OCI-LY7 (cell line): ENCODE measurements at regions not wholly inside any gene's neighbourhood (a gene's known extent, or its start where the extent isn't known, plus 50 kb on each side); places are given as distances from the start of the nearest gene placed in this dataset.

Experiments used
- EZH2phosphoT487 ChIP-seq: fragments of 200-600 bp; sonication (generic); IDR thresholded peaks from 2 replicates; pipeline ENCODE4 v1.6.1; 2018; ENCODE audit warnings: low read depth, borderline replicate concordance, mild to moderate bottlenecking, mixed run types, antibody characterized with exemption, low read length, moderate library complexity, mixed read lengths
- TF ChIP-seq, protein P1 (sequence below): fragments of 200-600 bp; sonication (generic); conservative IDR thresholded peaks from 2 replicates; pipeline ENCODE4 v1.5.1; 2014; ENCODE audit warnings: mild to moderate bottlenecking, antibody characterized with exemption, low read length, moderate library complexity, mixed read lengths

DNA sequence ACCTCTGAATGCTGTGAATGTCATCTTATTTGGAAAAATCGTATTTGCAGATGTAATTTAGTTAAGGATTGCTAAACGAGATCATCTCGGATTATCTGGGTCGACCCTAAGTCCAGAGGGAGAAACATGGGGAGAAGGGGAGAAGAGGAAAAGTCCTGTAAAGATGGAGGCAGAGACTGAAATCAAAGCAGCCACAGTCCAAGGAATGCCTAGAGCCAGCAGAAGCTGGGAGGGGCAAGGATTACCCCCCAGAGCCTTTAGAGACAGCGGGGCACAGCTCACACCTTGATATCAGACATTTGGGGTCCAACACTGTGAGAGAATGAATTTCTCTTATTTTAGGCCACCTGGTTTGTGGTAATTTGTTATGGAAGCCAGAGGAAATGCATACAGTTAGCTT, 104.9 kb upstream of the YPEL5 start:
- TF ChIP-seq, protein P1, sequence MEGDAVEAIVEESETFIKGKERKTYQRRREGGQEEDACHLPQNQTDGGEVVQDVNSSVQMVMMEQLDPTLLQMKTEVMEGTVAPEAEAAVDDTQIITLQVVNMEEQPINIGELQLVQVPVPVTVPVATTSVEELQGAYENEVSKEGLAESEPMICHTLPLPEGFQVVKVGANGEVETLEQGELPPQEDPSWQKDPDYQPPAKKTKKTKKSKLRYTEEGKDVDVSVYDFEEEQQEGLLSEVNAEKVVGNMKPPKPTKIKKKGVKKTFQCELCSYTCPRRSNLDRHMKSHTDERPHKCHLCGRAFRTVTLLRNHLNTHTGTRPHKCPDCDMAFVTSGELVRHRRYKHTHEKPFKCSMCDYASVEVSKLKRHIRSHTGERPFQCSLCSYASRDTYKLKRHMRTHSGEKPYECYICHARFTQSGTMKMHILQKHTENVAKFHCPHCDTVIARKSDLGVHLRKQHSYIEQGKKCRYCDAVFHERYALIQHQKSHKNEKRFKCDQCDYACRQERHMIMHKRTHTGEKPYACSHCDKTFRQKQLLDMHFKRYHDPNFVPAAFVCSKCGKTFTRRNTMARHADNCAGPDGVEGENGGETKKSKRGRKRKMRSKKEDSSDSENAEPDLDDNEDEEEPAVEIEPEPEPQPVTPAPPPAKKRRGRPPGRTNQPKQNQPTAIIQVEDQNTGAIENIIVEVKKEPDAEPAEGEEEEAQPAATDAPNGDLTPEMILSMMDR: no peak
- no peak for TF ChIP-seq EZH2phosphoT487
